GM12864 (cell line): ENCODE measurements at regions not wholly inside any gene's neighbourhood (a gene's known extent, or its start where the extent isn't known, plus 50 kb on each side); places are given as distances from the start of the nearest gene placed in this dataset.
"Not testable (repeated sequence)": the region's sequence is repeated elsewhere in the genome, so short reads cannot be mapped to it uniquely, and the experiment has no call there.

Experiments
- DNase-seq: peaks from one replicate; pipeline ENCODE4 v3.0.0-alpha.2; 2011; ENCODE audit warnings: low read depth
- H3K4me3 ChIP-seq: 2 replicates; pipeline ENCODE4 v1.5.1; 2011; ENCODE audit warnings: mild to moderate bottlenecking, low read depth, low read length, control low read depth
- TF ChIP-seq, protein P1 (sequence below): IDR thresholded peaks from 2 replicates; pipeline ENCODE4 v1.5.1; 2011; ENCODE audit warnings: low read depth, mild to moderate bottlenecking, moderate library complexity, low read length, control low read depth, inconsistent platforms; ENCODE audit errors: missing control alignments

DNA sequence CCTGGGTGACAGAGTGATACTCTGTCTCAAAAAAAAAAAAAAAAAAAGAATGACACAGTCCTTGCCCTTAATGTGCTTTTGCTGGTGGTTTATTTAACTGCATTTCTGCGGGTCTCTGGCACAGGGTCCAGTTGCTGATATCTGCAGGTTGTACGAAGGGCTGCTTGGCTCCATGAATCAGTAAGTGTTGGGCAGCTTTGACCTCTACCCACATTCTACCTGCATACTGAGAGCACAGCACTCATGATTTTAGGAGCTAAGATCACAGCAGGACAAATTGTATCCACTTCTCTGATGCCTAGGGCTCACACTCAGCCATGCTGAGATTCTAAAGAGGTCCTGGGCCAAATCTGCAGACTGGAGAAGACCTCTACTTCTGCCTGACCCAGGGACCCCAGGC lies 119.4 kb upstream of the MYCN start:
- TF ChIP-seq, protein P1, sequence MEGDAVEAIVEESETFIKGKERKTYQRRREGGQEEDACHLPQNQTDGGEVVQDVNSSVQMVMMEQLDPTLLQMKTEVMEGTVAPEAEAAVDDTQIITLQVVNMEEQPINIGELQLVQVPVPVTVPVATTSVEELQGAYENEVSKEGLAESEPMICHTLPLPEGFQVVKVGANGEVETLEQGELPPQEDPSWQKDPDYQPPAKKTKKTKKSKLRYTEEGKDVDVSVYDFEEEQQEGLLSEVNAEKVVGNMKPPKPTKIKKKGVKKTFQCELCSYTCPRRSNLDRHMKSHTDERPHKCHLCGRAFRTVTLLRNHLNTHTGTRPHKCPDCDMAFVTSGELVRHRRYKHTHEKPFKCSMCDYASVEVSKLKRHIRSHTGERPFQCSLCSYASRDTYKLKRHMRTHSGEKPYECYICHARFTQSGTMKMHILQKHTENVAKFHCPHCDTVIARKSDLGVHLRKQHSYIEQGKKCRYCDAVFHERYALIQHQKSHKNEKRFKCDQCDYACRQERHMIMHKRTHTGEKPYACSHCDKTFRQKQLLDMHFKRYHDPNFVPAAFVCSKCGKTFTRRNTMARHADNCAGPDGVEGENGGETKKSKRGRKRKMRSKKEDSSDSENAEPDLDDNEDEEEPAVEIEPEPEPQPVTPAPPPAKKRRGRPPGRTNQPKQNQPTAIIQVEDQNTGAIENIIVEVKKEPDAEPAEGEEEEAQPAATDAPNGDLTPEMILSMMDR: no peak
- DNase-seq: no peak
- no peak overlapping the region for H3K4me3 ChIP-seq

DNA sequence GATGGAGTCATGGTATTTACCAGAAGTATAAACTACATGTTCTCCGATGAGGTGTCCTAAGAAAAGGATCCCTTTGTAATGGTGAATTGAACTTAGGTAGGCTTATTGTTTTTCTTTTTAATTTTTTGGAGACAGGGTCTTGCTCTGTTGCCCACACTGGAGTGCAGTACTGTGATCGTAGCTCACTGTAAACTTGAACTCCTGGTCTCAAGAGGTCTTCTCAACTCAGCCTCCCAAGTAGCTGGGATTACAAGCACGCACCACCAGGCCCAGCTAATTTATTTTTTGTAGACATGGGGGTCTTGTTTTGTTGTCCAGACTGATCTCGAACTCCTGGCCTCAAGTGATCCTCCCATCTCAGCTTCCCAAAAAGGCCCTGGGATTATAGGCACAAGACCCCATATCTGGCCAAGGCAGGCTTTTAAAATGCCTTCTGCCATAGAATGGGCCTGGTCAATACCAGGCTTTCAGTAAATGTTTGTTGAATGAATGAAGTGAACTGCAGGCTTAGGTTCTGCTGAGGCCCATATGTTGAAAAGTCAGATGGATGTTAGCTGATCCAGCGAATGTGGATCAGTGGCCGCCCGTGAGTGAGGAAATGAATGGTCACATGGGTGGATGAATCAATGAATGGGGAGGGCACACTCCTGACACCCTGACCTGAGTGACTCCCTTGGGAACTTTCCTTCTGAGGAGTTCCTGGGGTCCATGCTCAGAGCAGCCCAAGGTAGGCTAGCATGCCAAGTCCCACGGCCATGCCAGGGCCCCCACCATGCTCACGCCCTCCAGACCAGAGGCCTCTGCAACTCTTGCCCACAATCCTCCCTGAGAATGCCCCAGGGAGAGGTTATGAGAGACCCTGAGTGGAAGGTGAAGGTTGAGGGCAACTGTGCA lies 118.0 kb upstream of the MYCN start:
- TF ChIP-seq, protein P1: no peak
- no peak for DNase-seq
- H3K4me3 ChIP-seq: no peak overlapping the region

DNA sequence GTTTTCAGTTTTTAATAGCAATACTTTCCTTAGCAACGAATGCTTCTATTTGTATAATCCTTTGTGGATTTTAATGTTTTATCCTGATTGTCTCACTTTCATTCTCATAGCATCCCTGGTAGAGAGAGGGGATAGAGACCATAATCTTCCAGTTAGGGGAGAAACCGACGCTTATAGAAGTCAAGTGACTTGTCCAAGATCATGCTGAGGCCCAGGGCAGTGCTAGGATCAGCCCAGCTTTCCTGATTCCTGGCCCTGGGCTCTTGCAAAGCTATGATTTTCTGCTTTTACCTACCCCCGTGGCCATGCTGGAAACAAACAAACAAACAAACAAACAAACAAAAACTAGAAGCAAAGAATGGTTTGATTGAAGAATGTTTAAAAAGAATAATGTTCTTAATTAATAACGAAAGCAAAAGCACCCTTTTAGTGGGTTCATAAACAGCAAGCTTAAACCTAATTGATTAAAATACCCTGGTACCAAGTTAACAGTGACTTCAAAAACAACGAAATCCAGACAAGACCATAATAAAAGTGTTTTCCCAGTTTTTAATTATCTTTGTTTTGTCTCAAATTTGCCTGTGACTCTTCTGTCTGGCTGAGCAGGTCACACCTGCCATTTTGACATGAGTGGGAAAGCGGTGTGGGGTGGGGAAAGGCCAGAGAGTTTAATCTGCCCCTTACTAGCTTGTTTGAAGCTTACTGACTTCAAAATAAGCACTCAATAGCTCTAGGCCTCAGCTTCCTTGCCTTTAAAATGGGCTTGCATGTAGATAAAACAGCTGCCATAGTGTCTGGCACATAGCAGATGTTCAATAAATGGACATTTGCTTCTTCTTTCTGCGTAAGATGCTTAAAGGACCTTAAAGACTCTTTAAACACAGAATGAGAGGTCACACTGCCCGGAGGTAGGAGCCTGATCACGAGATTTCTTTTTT lies 116.6 kb upstream of the MYCN start:
- no peak for DNase-seq
- no peak overlapping the region for H3K4me3 ChIP-seq
- TF ChIP-seq, protein P1: no peak

DNA sequence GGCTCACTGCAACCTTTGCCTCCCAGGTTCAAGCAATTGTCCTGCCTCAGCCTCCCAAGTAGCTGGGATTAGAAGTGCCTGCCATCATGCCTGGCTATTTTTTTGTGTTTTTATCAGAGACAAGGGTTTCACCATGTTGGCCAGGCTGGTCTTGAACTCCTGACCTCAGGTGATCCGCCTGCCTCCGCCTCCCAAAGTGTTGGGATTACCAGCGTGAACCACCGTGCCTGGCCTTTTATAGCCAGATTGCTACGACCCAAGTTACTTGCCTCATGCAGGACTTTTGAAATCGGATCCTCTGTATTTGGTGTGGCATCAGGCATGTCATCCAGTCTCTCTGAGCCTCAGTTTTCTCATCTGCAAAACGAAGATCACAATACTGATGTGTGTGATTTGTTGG lies 115.9 kb upstream of the MYCN start:
- not testable (repeated sequence) for DNase-seq, H3K4me3 ChIP-seq

DNA sequence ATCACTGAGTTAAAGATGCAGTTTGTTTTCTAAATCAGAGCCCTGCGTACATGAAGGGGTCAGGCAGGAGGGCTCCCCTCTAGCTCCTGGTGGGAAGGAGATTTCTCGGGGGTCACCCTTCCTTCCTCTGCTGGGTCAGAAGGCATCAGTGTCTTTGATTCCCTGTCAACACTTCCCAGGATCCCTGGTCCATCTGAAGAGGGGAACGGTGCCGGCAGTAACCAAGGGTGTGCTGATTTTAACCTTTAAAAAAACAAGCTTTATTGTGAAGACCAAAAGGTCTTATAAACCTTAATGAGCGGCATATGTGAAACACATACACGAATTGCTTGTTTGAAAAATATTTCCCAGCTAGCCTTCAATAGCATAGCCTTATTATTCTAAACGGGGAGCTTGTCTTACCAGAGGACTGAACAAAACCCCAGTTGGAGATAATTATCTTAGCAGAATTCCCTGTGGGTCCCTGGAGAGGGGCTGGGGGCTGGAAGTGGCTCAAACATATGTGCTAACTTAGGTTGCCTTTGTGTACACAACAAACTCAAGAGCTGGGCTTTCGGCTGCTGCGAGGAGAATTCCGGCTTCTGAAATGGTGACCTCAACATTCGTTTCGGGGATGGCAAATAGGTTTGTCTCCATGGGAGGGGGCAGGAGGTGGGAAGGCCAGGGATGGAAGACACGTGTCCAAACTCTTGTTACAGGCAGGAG lies 114.9 kb upstream of the MYCN start:
- TF ChIP-seq, protein P1: no peak

DNA sequence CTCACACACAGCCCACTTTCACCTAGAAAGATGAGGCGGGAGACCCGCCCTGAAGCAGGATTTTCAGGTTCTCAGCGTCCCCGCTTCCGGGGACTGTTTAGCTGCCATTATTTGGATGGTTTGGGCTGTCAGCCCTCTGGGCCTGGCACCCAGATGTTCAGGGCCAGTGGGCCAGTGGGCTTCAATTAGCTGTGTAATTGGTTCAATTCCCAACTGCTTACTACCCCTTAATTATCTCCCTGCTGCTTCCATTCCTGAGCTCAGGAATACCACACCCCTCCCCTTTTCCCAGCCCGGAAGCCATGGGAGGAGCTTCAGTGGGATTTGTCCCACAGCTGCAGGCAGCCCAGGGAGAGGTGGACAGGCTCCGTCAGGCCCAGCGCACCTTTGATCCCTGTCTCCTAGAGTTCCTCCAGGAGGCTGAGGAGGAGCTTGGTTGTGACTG lies 114.1 kb upstream of the MYCN start:
- no peak for DNase-seq
- TF ChIP-seq, protein P1: no peak
- no peak overlapping the region for H3K4me3 ChIP-seq

More for the DNA sequence above, 114.9 kb upstream of the MYCN start:
- no peak for DNase-seq
- H3K4me3 ChIP-seq: no peak overlapping the region
